GM19099 (cell line): ENCODE measurements at regions not wholly inside any gene's neighbourhood (a gene's known extent, or its start where the extent isn't known, plus 50 kb on each side); places are given as distances from the start of the nearest gene placed in this dataset.
A peak's percentile ranks its signal among the peaks of the same experiment; 100 is the strongest.

ENCODE experiments used
- POLR2A ChIP-seq: IDR thresholded peaks from 3 replicates; pipeline ENCODE4 v1.6.1; 2011; ENCODE audit warnings: low read depth; ENCODE audit not compliant: insufficient read length; ENCODE audit errors: extremely low read depth

- TF ChIP-seq POLR2A, result no peak
Measured at GRCh38 chr12:92987362-92987761, 58.3 kb upstream of the EEA1 start.

- peak; percentile 52 for TF ChIP-seq POLR2A
Measured at GRCh38 chr12:92987846-92988621, 58.9 kb upstream of the EEA1 start.

- TF ChIP-seq POLR2A, result no peak
Measured at GRCh38 chr12:92988622-92989130, 59.6 kb upstream of the EEA1 start.

- TF ChIP-seq POLR2A, result no peak
Measured at GRCh38 chr12:92989715-92990484, 60.8 kb upstream of the EEA1 start.

- TF ChIP-seq POLR2A, result no peak
Measured at GRCh38 chr12:92991134-92991533, 62.0 kb upstream of the EEA1 start.

- no peak for TF ChIP-seq POLR2A
Measured at GRCh38 chr12:92992041-92992440, 62.9 kb upstream of the EEA1 start.

GRCh38 chr12:92993259-92993658 is 64.2 kb upstream of the EEA1 start:
- no peak for TF ChIP-seq POLR2A

GRCh38 chr12:92995258-92995903 is 66.3 kb upstream of the EEA1 start:
- TF ChIP-seq POLR2A, result no peak

- TF ChIP-seq POLR2A, result no peak
Measured at GRCh38 chr12:93000026-93000425, 70.9 kb upstream of the EEA1 start.

GRCh38 chr12:93001407-93001806 is 72.3 kb upstream of the EEA1 start:
- TF ChIP-seq POLR2A, result no peak

GRCh38 chr12:93002293-93003054 is 73.4 kb upstream of the EEA1 start:
- no peak for TF ChIP-seq POLR2A

- TF ChIP-seq POLR2A, result no peak
Measured at GRCh38 chr12:93003531-93004239, 74.6 kb upstream of the EEA1 start.

GRCh38 chr12:93005928-93006392 is 76.9 kb upstream of the EEA1 start:
- TF ChIP-seq POLR2A, result no peak
